Mucosa of rectum (tissue), 2 donors: ENCODE measurements at regions not wholly inside any gene's neighbourhood (a gene's known extent, or its start where the extent isn't known, plus 50 kb on each side); places are given as distances from the start of the nearest gene placed in this dataset.
A peak's percentile ranks its signal among the peaks of the same experiment; 100 is the strongest.
"Not testable (repeated sequence)": the region's sequence is repeated elsewhere in the genome, so short reads cannot be mapped to it uniquely, and the experiment has no call there.

Experiments
- H3K27ac ChIP-seq, 2 donors: one replicate each; pipeline ENCODE4 v1.7.0; 2013; ENCODE audit warnings: inconsistent platforms in 2 of 2, low read depth in 2 of 2, low read length in 2 of 2
- H3K27me3 ChIP-seq, 2 donors: one replicate each; pipeline ENCODE4 v1.7.0; 2013; ENCODE audit warnings: low read length in 2 of 2; ENCODE audit not compliant: control insufficient read depth in 2 of 2, insufficient read depth in 2 of 2
- H3K36me3 ChIP-seq, 2 donors: one replicate each; pipeline ENCODE4 v1.7.0; 2013; ENCODE audit warnings: low read length in 2 of 2; ENCODE audit not compliant: control insufficient read depth in 2 of 2, insufficient read depth in 2 of 2
- H3K4me1 ChIP-seq, 2 donors: one replicate each; pipeline ENCODE4 v1.7.0; 2013; ENCODE audit warnings: low read length in 2 of 2, mild to moderate bottlenecking in 1 of 2; ENCODE audit not compliant: control insufficient read depth in 2 of 2, insufficient read depth in 2 of 2
- H3K4me3 ChIP-seq, 2 donors: one replicate each; pipeline ENCODE4 v1.7.0; 2013; ENCODE audit warnings: low read length in 2 of 2
- H3K9ac ChIP-seq, 2 donors: one replicate each; pipeline ENCODE4 v1.7.0; 2013; ENCODE audit warnings: low read length in 2 of 2, low read depth in 1 of 2, mild to moderate bottlenecking in 1 of 2
- H3K9me3 ChIP-seq, 2 donors: one replicate each; pipeline ENCODE4 v1.7.0; 2013; ENCODE audit warnings: low read length in 2 of 2; ENCODE audit not compliant: control insufficient read depth in 2 of 2
- donor health status: healthy.
- donor health status: Normal muscosa, but diverticular disease.

DNA sequence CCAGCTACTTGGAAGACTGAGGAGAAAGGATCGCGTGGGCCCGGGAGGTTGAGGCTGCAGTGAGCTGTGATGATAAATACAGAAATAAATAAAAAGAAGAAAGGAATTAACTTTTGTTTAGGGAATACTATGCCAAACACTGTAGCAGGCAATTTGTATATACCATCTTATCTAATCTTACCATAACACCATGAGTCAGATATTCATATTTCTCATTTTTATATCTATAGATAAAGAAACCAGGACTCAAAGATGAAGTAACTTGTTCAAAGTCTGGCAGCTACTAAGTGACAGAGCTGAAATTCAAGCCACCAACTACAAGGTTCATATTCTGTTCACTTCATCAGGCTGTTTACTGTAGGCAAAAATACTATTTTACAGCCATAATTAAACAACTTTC lies 119.2 kb upstream of the SLC39A10 start:
- no peaks in the 10 kb centered on the region for H3K36me3 ChIP-seq
- no peaks in the 10 kb centered on the region for H3K9me3 ChIP-seq
- no peak overlapping the region for H3K9ac ChIP-seq
- H3K4me3 ChIP-seq: no peak overlapping the region
- H3K4me1 ChIP-seq: peaks cover 0 to 3% of the 10 kb centered on the region in 2 donors
- H3K27me3 ChIP-seq: no peaks in the 10 kb centered on the region
- H3K27ac ChIP-seq: no peak overlapping the region

DNA sequence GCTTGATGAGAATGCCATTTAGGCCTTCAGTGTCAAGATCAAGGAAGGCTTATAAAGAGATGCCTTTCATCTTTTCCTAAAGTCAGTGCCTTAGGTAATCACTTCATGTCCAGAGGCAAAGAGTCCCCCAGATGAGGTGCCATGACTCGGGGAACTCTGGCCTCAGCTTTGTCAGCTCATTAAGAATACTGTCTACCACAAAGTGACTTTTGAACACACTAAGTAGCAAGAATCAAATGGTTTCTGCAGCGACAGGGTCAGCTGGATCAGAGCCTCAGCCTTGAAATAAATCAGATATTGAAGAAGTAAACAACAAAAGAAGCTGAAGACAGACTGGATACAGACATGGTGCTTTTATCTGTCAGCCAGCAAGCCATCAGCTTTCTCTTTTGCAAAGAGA lies 120.1 kb upstream of the SLC39A10 start:
- H3K27ac ChIP-seq: no peak overlapping the region
- no peaks in the 10 kb centered on the region for H3K9me3 ChIP-seq
- no peaks in the 10 kb centered on the region for H3K27me3 ChIP-seq

DNA sequence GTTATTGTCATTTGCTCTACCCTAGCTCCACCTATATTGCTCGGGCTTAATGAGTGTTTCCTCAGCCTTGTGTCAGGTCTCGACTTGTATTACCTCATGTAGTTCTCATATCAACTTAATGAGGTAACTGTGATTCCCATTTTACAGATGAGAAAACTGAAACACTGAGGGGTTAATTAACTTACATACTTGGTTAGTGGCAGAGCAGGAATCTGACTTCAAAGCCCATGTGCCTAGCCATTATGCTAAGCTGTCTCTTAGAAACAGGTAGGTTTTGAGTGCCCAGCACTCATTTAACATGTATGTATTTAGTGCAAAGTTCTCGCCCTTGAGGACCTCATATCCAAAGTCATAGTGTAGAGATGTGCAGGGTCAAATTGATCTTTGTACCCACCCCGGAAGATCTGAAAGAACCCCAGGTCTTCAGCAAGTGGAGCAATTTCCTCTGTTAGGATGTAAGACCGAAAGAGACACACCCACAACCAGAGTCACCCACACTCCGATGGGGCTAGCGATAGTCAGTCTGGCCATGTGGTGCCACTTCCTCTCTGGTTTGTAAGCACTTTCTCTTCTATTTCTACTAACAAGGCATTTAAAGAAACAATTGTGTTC lies 121.0 kb upstream of the SLC39A10 start:
- Histone ChIP-seq H3K27me3 (no peaks in the 10 kb centered on the region), H3K9me3 (no peaks in the 10 kb centered on the region), H3K4me1 (peaks cover 0 to 3% of the 10 kb centered on the region in 2 donors), H3K9ac (no peak overlapping the region), H3K27ac (peak overlapping the region in 1 of 2 donors; percentile 13), H3K36me3 (no peaks in the 10 kb centered on the region), H3K4me3 (no peak overlapping the region)

More for the DNA sequence above, 120.1 kb upstream of the SLC39A10 start:
- Histone ChIP-seq H3K36me3 (no peaks in the 10 kb centered on the region), H3K4me3 (no peak overlapping the region), H3K9ac (no peak overlapping the region), H3K4me1 (peaks cover 0 to 3% of the 10 kb centered on the region in 2 donors)

DNA sequence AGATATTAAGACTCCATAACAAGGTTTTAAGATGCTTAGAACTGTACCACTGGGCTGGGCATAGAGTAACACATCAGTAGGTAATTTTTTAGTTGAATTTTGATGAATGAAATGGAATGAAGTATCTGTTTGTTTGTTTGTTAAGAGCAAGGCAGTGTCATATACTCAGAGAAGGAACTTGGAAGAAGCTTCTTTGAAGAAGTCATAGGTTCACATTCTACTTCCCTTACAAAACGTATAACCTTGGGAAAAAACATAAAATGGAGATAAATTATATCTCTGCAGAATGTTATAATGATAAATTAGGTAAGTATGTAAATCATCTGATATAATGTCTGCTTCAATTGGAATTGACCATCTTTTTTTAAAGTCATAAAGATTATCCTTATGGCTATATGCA lies 122.1 kb upstream of the SLC39A10 start:
- no peak overlapping the region for H3K27ac ChIP-seq

DNA sequence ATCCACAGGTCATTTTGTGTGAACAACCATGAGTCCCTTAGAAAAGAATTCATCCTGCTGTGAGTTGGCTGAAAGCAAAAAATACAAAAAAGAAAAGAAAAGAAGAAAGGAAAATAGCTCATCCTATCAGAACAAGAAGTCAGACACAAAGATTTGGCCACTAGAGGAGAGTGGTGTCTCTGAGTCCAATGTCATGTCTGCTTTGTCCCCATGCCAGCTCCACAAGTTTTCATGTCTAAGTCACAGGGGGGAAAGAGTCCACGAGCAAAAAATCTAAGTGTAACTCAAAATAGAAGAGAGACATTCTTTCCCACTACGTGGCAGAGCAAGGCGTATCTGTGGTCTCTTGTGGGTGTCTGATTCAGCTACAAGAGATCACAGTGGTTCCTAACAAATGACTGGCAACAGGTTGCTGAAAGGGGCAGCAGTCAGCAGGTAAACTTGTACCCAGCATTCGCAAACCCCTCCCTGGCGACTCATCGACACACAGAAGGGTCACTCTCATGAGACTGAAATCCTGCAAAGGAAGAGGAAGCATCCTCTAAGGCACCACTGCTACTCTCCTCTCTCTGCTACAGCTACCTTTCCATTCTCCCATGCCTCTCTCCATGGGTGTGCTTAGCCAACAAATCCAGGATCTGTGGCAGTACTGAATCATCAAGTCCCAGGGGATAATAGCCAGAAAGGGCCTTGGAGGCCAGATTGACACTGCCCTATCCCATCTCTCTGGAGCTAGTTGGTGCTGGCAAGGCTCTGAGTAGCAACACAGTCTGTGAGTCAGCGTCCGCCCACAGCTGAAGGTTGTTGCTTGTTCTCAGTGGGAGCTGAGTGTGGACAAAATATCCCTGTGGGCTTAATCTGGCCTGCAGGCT lies 123.0 kb upstream of the SLC39A10 start:
- Histone ChIP-seq H3K9ac (no peak overlapping the region), H3K36me3 (no peaks in the 10 kb centered on the region), H3K27ac (peak overlapping the region; percentile 1 to 28), H3K9me3 (no peaks in the 10 kb centered on the region), H3K27me3 (no peaks in the 10 kb centered on the region), H3K4me3 (no peak overlapping the region), H3K4me1 (peaks cover 0 to 3% of the 10 kb centered on the region in 2 donors)

More for the DNA sequence above, 122.1 kb upstream of the SLC39A10 start:
- Histone ChIP-seq H3K27me3 (no peaks in the 10 kb centered on the region), H3K9me3 (no peaks in the 10 kb centered on the region), H3K36me3 (no peaks in the 10 kb centered on the region), H3K4me3 (no peak overlapping the region), H3K4me1 (peaks cover 0 to 3% of the 10 kb centered on the region in 2 donors), H3K9ac (no peak overlapping the region)

DNA sequence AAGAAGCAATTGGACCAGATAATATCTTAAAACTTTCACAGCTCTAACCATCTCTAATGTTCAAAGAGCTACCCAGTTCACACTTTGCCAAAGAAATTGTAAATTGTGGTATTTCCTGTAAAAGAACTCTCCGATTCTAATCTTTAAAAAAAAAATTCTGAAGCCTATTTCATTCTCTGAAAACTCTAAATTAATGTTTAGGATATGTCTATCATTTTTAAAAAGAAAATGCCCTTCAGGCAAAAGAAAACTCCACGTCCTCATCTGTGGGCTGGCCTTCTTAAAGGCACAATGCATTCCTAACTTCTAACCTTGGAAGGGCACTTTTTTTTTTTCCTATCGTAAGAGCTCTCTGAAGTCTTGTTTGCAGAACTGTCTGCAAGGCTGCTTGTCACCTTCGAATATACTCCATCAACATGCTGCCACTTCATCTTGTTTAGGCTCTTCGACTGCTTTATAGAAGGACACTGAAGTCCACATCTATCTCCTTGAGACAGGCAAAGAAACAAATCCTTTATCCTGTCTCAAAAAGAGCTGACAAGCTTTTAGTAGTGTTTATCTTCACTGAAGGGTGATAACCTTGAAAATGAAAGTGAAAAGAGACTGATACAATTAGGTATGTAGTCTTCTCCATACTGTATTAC lies 124.3 kb upstream of the SLC39A10 start:
- Histone ChIP-seq H3K9ac (peak overlapping the region in 1 of 2 donors; percentile 30), H3K4me3 (peak overlapping the region; percentile 20 to 39), H3K9me3 (no peaks in the 10 kb centered on the region), H3K36me3 (no peaks in the 10 kb centered on the region), H3K4me1 (peaks cover 0 to 3% of the 10 kb centered on the region in 2 donors), H3K27ac (peak overlapping the region in 1 of 2 donors; percentile 49), H3K27me3 (no peaks in the 10 kb centered on the region)

DNA sequence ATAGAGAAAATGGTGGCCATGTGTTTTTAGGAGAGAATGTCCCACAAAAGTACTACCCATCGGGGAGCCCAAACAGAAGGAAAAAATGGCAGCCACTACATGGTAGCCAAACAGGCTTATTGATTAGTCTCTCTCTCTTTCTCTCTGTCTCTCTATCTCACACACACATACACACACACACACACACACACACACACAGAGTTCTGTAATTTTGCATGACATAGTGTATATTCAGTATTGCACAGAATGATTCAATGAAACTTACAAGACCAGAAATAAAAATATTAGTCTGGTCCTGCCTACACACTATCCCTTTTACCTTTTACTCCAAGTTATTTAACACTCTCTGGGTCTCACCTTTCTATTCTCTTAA lies 124.8 kb upstream of the SLC39A10 start:
- Histone ChIP-seq H3K27ac (no peak overlapping the region), H3K4me1 (peaks cover 0 to 3% of the 10 kb centered on the region in 2 donors), H3K4me3 (no peak overlapping the region), H3K36me3 (no peaks in the 10 kb centered on the region), H3K9me3 (no peaks in the 10 kb centered on the region), H3K9ac (no peak overlapping the region), H3K27me3 (no peaks in the 10 kb centered on the region)

DNA sequence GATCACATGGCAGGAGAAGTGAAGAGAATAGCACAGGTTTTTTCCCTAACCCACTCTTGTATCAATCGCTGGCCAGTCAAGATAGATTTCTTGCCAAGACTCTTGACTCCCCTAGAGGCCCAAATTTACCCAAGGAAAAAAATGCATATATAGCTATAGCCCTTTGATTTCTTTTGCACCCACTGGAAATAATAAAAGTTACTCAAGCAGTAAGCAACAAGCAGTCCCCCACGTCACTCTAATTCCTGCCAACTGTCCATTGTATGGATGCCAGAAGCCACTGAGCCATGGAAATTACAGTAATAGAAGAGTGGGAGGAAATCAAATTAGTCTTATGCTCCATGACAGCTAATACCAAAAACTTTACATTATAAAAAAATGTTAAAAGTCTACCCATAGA lies 125.3 kb upstream of the SLC39A10 start:
- no peaks in the 10 kb centered on the region for H3K9me3 ChIP-seq
- H3K27ac ChIP-seq: no peak overlapping the region
- H3K4me3 ChIP-seq: no peak overlapping the region
- H3K9ac ChIP-seq: no peak overlapping the region
- H3K36me3 ChIP-seq: no peaks in the 10 kb centered on the region
- no peaks in the 10 kb centered on the region for H3K27me3 ChIP-seq
- peaks cover 0 to 3% of the 10 kb centered on the region in 2 donors for H3K4me1 ChIP-seq

DNA sequence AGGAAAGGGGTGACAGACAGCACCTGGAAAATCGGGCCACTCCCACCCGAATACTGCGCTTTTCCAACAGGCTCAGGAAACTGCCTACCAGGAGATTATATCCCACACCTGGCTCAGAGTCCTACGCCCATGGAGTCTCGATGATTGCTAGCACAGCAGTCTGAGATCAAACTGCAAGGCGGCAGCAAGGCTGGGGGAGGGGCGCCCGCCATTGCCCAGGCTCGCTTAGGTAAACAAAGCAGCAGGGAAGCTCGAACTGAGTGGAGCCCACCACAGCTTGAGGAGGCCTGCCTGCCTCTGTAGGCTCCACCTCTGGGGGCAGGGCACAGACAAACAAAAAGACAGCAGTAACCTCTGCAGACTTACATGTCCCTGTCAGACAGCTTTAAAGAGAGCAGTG lies 133.8 kb upstream of the SLC39A10 start:
- H3K27ac ChIP-seq, H3K36me3 ChIP-seq, H3K4me1 ChIP-seq, H3K27me3 ChIP-seq, H3K9ac ChIP-seq, H3K9me3 ChIP-seq, H3K4me3 ChIP-seq: not testable (repeated sequence)

DNA sequence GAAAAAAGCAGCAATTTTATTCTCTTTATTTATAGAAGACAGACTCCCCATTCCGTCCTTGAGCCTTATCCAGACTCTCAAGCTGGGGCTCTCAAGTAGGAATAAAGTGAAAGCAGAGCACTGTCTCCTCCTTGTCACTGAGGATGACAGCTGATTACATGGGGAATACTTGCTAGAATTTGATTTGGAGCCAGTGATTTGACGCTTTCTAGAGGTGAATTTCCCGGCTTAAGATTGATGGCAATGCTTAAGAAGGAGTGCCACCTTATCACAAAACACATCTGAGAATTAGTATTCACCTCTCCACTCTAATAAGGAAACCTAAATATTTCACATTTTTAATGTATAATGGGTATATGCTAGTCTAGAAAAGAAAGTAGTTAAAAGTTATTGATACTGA lies 135.4 kb upstream of the SLC39A10 start:
- H3K9me3 ChIP-seq: no peaks in the 10 kb centered on the region
- H3K27me3 ChIP-seq: no peaks in the 10 kb centered on the region
- H3K4me1 ChIP-seq: no peaks in the 10 kb centered on the region
- no peak overlapping the region for H3K9ac ChIP-seq
- H3K27ac ChIP-seq: no peak overlapping the region
- H3K36me3 ChIP-seq: no peaks in the 10 kb centered on the region
- H3K4me3 ChIP-seq: no peak overlapping the region
